ENCODE measurements at regions not wholly inside any gene's neighbourhood (a gene's known extent, or its start where the extent isn't known, plus 50 kb on each side); places are given as distances from the start of the nearest gene placed in this dataset.
"Not testable (repeated sequence)": the region's sequence is repeated elsewhere in the genome, so short reads cannot be mapped to it uniquely, and the experiment has no call there.

- no peak for DNase-seq
Measured at GRCh38 chr3:88412346-88412745, 262.6 kb downstream of the C3orf38 start.

- DNase-seq: no peak
Measured at GRCh38 chr3:88416436-88416835, 266.7 kb downstream of the C3orf38 start.

DNA sequence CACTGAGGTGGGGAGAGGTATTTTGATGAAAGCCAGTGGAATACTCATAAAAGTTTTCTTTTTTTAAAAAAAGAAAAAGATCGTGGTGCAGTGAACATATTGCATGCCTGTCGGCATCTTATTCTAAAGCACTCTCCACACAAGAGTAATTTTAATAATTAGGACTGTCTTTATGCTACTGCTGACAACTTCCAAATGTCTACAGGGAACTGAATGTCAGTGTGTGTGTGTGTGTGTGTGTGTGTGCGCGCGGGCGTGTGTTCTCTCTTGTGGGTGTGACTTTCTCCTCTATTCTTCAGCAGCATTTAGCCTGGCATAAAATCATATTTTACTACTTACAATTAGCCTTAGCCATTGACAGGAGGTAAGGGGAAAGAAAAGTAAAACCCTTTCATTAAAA is 268.5 kb downstream of the C3orf38 start:
- no peak for DNase-seq

- DNase-seq: peak; percentile 0
Measured at GRCh38 chr3:88433568-88433967, 283.8 kb downstream of the C3orf38 start.

DNA sequence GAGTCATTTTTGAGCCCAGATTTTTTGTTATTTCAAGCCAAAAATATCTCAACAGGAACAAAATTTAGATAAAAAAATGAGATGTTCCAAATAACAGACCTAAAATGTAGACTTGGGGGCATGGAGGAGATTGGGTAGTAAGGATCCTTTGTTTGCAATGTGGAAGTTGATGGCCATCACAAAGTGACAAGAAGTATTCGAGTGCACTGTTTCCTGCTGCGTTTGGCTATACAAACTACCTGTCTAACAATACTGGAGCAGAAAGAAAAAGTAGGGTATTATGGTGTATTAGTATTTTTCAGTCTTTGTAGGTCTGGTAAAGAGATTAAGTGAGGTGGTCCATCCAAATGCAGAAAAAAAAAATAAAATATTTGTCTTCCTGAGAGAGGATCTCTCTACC is 284.2 kb downstream of the C3orf38 start:
- DNase-seq: no peak

DNA sequence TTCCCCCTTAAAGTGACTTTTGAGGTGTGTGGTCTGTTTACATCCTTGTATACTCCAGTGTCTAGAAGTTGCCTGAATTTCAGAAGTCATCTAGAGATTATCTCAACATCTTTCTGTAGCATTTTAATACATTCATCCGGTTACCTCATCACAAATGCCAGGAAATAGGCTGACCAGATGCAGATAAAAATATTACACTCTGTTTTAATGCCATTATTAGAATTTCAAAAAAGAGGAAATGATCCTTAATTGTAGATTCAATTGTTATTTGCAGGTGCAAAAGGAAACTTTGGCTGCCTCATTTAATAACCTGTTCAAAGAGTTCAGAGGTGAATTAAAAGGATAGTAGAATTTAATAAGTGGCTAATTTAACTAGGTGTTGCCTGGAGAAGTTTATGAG is 290.9 kb downstream of the C3orf38 start:
- no peak for DNase-seq

- DNase-seq: no peak
Measured at GRCh38 chr3:88443066-88443465, 293.3 kb downstream of the C3orf38 start.

DNA sequence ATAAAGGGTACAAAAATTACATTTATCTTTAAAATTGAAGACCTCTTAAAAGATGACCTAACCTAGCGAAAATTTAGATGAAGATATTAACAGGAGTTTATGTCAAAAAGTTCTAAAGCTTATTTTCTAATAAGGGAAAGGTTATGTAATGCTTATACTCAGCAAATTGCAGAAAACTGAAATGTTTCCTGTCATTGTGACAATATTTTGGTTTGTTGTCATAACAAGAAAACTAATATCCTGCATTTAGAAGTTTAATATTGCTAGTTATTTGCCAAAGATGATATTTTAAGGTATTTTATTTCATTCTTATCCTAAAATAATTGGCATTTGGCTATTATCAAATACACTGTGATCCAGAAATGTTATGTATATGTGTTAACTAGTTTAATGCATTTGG is 294.5 kb downstream of the C3orf38 start:
- no peak for DNase-seq

- DNase-seq: no peak
Measured at GRCh38 chr3:88452228-88452627, 302.5 kb downstream of the C3orf38 start.

DNA sequence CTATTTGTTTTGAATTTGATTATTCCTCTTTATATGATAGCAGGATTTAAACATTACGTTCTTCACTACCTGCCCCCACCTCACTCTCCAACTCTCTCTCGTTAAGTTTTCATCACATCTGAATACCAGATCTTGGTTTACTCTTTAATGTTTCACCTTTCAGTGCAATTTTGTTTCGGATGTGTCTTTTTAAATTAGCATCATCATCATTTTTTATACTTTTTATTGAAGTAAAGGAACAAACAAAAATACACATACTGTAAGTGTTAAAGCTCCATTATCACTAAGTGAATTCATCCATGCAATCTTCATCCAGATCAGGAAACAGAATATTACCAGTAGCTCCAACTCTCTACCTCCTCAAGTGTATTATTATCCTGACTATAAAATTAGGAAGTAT is 310.6 kb downstream of the C3orf38 start:
- no peak for DNase-seq

- no peak for DNase-seq
Measured at GRCh38 chr3:88462230-88462629, 312.5 kb downstream of the C3orf38 start.

- no peak for DNase-seq
Measured at GRCh38 chr3:88467191-88467590, 317.4 kb downstream of the C3orf38 start.

DNA sequence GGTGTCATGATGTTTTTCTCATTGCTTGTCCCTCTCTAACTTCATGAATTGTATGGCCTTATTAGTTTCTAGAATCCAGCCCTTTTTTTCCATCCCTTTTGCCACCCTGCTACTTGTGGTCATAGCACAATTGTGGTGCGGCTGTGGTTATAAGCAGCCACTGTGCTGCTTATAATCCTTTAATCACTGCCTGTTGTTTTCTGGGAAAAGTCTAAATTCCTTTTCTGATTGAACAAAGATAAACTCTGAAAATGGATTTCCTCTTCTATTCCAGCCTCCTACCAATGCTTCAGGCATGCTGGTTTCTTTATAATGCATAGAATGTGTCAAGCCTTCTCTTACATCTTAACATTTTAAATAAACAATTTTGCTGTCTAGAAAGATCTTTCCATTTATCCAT is 319.5 kb downstream of the C3orf38 start:
- no peak for DNase-seq

DNA sequence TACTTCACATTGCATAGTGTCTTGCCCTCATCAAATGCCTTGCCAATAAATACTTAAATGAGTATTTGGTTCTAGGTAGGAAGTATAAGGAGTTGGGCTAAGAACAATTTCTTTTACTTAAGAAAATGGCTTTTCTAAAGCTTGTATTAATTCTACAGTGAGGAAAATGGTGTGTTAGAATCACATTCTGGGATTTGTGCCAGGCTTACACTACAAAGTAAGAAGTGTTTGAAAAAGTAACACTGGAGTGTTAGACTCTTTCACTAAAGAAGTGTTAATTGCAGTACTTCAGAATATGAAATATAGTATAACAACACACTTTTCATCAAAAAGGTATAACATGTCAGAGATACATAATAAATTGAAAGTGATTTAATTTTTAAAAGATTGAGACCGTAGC is 328.7 kb downstream of the C3orf38 start:
- DNase-seq: no peak

DNA sequence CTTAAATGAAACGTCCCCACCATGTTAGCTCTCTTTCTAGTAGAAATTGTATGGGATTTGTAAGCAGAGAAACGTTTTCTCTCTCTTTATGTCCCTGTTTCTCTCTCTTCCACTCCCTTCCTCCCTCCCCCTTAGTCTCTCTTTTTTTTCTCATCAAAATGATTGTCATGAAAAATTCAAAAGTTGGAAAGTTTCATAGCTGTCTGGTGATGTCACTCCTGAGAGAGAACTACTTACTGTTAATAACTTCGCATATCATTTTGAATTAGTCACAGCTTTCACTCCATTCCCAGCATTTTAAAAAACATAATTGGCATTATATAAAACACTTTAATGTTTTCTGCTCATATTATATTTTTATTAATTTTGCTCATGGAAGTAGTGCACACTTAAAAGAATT is 331.1 kb downstream of the C3orf38 start:
- no peak for DNase-seq

DNA sequence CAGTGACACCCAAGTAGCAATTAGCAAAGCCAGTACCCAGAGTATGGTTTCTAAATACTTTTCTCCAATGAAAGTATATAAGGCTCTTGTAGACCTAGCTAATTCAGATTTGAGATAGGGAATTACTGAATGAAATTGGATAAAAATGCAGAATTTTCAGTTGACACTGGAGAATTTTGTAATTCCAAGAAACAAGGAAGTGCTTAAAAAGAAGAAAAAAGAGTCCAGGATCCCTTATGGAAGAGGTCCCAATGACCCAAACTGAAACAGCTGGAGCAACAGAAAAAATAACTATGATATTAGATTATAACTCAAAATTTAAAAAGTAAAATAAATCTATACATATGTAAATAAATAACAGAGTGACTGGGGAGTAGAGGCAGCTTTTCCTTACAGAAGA is 335.2 kb downstream of the C3orf38 start:
- no peak for DNase-seq

DNA sequence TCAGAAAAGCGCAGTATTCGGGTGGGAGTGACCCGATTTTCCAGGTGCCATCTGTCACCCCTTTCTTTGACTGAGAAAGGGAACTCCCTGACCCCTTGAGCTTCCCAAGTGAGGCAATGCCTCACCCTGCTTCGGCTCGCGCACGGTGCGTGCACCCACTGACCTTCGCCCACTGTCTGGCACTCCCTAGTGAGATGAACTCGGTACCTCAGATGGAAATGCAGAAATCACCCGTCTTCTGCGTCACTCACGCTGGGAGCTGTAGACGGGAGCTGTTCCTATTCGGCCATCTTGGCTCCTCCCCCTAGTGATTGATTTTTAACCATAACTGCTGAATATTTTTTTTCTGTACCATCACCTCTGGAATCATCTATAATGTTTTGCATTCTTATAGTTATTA is 359.1 kb downstream of the C3orf38 start:
- DNase-seq: not testable (repeated sequence)

- DNase-seq: no peak
Measured at GRCh38 chr3:88509582-88509981, 359.8 kb downstream of the C3orf38 start.

- DNase-seq: no peak
Measured at GRCh38 chr3:88528494-88528893, 378.7 kb downstream of the C3orf38 start.

GRCh38 chr3:88534534-88534933 is 384.8 kb downstream of the C3orf38 start:
- no peak for DNase-seq

GRCh38 chr3:88535563-88535962 is 385.8 kb downstream of the C3orf38 start:
- DNase-seq: no peak

GRCh38 chr3:88542916-88543315 is 393.2 kb downstream of the C3orf38 start:
- DNase-seq: no peak

DNA sequence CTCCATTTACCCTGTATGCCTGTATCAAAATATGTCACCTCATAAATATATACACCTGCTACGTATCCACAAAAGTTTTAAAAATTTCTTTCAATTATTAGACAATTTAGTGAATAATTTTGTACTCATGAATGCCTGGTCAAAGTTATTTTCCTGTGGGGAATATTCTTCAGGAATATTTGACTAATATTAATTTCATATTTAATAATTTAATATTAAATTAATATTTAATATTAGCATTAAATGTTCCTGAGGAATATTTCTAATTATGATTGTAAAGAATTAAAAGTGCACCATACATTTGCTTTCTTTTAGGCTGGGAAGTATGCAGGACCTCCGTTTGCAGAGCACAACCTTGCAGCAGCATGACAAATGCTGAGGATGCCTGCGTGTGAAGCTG is 422.7 kb downstream of the C3orf38 start:
- DNase-seq: no peak

DNA sequence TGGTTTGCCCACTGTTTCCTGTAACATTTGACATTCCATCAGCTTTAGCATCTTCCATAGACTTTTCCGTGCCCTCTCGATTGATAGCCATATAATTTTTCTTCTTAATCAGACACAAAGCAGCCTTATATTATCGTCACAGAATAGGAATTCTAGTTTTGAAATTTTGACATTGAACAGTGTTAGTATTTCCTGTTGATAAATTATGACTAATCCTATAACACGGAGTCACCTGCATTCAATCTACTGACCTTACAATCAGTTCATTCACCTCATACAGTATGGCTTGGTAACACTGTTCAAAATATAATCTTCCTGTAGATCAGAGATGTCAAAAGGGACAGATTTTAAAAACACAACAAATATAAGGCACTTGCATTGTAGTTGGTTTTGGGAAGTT is 423.7 kb downstream of the C3orf38 start:
- DNase-seq: no peak

GRCh38 chr3:88574146-88574545 is 424.4 kb downstream of the C3orf38 start:
- DNase-seq: no peak

DNA sequence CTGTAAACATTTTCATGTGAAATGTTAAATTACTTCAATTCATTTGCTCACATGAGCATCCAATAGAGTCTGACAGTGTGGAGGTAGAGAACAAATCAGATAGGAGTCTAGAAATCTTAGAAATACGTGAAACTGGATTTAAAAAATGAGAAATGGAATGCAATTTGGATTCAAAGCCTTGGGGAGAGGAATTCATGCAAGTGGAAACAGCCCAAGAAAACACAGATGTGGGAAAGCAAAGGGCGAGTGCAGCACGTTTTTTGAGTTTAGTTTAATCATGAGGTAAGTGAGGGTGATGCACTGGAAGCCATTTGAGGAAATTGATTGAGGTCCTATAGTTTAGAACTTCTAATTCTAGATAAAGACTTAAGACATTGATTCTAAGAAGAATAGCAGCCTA is 434.7 kb downstream of the C3orf38 start:
- DNase-seq: no peak
